ENCODE measurements at regions not wholly inside any gene's neighbourhood (a gene's known extent, or its start where the extent isn't known, plus 50 kb on each side); places are given as distances from the start of the nearest gene placed in this dataset.

DNA sequence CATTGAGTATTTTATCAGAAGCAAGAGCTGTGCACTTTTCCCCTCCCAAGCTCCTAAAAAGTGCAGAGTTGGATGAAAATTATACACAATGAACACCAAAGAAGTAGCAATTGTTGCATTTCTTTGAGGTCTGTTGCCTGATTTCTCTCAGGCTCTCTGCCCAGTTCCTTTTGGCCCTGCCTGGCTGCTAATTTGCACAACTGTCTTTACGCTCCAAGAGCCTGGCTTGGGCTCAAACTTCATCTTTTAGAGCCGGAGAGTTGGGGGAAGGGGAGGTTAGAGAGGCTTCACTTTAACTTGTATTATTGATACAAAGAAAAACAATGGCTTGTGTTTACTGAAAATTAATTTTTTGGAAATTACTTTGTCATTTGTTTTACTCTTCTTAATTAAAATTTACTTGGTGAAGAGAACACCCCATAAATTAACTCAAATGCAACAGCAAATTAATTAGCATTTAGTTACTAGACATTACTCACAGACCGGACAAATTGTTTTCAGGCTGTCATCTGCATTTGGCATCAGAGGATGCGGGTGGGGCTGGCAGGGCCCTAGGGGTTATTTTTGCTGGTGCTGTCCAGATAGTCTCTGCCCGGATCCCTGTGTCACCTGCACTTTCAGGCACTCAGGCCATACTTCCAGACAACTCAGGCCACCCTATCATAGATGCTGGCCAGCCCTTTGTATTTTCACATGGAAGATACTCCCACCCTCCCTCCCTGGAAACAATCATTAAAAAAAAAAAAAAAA, 407.3 kb downstream of the NXPE2 start:
- H3K9ac ChIP-seq (ENCODE audit: low read length), result no peak overlapping the region
- H3K23ac ChIP-seq (ENCODE audit: low read length), result no peak overlapping the region
- WGBS (ENCODE audit: extremely low coverage, insufficient coverage, low lambda C conversion rate), result no CpG with 5 or more reads among the region's 5 CpGs
- no peaks in the 10 kb centered on the region for H3K27me3 ChIP-seq (ENCODE audit: insufficient read depth, low read length, poor library complexity)
- H3K4me2 ChIP-seq (ENCODE audit: low read length), result no peak overlapping the region
- no peak overlapping the region for H4K5ac ChIP-seq (ENCODE audit: low read length)
- no peak overlapping the region for H2BK5ac ChIP-seq (ENCODE audit: low read length)
- no peak overlapping the region for H2BK120ac ChIP-seq (ENCODE audit: low read depth, low read length)
- no peaks in the 10 kb centered on the region for H3K36me3 ChIP-seq (ENCODE audit: control insufficient read depth, insufficient read depth, low read length)
- no peak for DNase-seq
- H3K18ac ChIP-seq (ENCODE audit: low read length), result no peak overlapping the region
- H4K8ac ChIP-seq (ENCODE audit: low read depth, low read length), result no peak overlapping the region
- H3K79me2 ChIP-seq (ENCODE audit: control insufficient read depth, insufficient read depth, low read length), result no peaks in the 10 kb centered on the region
- H2AK5ac ChIP-seq (ENCODE audit: low read length), result no peak overlapping the region
- no peaks in the 10 kb centered on the region for H3K79me1 ChIP-seq (ENCODE audit: low read length)
- no peak overlapping the region for H3K4me3 ChIP-seq (ENCODE audit: low read length)
- no peaks in the 10 kb centered on the region for H3K4me1 ChIP-seq (ENCODE audit: control insufficient read depth, low read depth, low read length)
- H3K27ac ChIP-seq (ENCODE audit: low read depth, low read length), result no peak overlapping the region
- no peak overlapping the region for H2BK15ac ChIP-seq (replicated peaks; ENCODE audit: low read depth)
- no peak overlapping the region for H3K56ac ChIP-seq (ENCODE audit: low read length)
- H3K4ac ChIP-seq (ENCODE audit: low read depth, low read length), result no peak overlapping the region

DNA sequence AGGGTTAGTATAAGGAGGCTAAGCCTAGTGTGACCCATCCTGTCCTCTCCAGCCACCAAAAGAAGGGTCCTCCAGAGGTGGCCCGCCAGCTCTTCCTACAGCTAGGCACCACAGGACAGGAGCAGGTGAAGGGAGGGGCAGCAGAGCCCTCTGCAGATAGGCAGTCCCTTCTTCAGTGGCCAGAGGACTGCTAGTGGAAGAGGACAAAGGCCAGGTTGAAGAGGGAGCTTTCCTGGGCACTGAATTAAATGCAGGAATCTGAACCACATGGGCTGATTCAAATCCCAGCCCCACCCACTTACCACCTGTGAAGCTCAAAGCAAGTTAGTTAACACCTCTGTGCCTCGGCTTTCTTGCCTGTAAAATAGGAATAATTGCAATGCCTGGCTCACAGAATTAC, 409.5 kb downstream of the NXPE2 start:
- Histone ChIP-seq H2BK120ac (ENCODE audit: low read depth, low read length) (no peak overlapping the region), H4K5ac (ENCODE audit: low read length) (no peak overlapping the region), H3K4me1 (ENCODE audit: control insufficient read depth, low read depth, low read length) (no peaks in the 10 kb centered on the region), H2BK15ac (replicated peaks; ENCODE audit: low read depth) (no peak overlapping the region), H3K27ac (ENCODE audit: low read depth, low read length) (no peak overlapping the region), H3K18ac (ENCODE audit: low read length) (no peak overlapping the region), H3K4ac (ENCODE audit: low read depth, low read length) (no peak overlapping the region), H3K4me2 (ENCODE audit: low read length) (no peak overlapping the region), H3K9ac (ENCODE audit: low read length) (no peak overlapping the region), H3K27me3 (ENCODE audit: insufficient read depth, low read length, poor library complexity) (no peaks in the 10 kb centered on the region), H3K79me1 (ENCODE audit: low read length) (no peaks in the 10 kb centered on the region), H2BK5ac (ENCODE audit: low read length) (no peak overlapping the region), H3K79me2 (ENCODE audit: control insufficient read depth, insufficient read depth, low read length) (no peaks in the 10 kb centered on the region), H4K8ac (ENCODE audit: low read depth, low read length) (no peak overlapping the region), H3K56ac (ENCODE audit: low read length) (no peak overlapping the region), H3K23ac (ENCODE audit: low read length) (no peak overlapping the region), H2AK5ac (ENCODE audit: low read length) (no peak overlapping the region), H3K36me3 (ENCODE audit: control insufficient read depth, insufficient read depth, low read length) (no peaks in the 10 kb centered on the region), H3K4me3 (ENCODE audit: low read length) (no peak overlapping the region)
- WGBS (ENCODE audit: extremely low coverage, insufficient coverage, low lambda C conversion rate), result no CpG with 5 or more reads among the region's 2 CpGs
- peak; percentile 13 for DNase-seq

DNA sequence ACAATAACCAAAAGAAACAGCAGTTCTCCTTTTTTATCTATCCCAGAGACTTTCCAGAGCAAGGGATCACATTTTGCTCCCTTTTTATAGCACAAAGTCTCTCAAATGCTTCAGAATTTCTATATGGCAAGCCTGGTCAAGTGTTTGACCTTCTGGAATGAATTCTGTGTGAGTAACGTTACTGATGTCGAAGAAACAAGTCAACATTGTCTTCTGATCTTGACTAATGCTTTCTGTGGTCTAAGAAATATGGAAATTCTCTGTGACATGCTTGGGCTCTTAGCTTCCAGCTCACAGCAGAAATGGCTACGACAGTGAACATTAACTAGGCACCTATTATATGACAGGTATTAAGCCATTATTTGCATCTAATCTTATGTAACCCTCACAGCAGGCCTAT, 411.7 kb downstream of the CADM1 start:
- H3K18ac ChIP-seq (ENCODE audit: low read length), result no peak overlapping the region
- no peak overlapping the region for H3K56ac ChIP-seq (ENCODE audit: low read length)
- no peak overlapping the region for H3K9ac ChIP-seq (ENCODE audit: low read length)
- no peaks in the 10 kb centered on the region for H3K79me1 ChIP-seq (ENCODE audit: low read length)
- H3K27ac ChIP-seq (ENCODE audit: low read depth, low read length), result no peak overlapping the region
- H2BK5ac ChIP-seq (ENCODE audit: low read length), result no peak overlapping the region
- H3K4me2 ChIP-seq (ENCODE audit: low read length), result no peak overlapping the region
- no peak overlapping the region for H2AK5ac ChIP-seq (ENCODE audit: low read length)
- no peaks in the 10 kb centered on the region for H3K4me1 ChIP-seq (ENCODE audit: control insufficient read depth, low read depth, low read length)
- no CpG with 5 or more reads among the region's 3 CpGs for WGBS (ENCODE audit: extremely low coverage, insufficient coverage, low lambda C conversion rate)
- H3K23ac ChIP-seq (ENCODE audit: low read length), result no peak overlapping the region
- H2BK120ac ChIP-seq (ENCODE audit: low read depth, low read length), result no peak overlapping the region
- DNase-seq, result no peak
- no peaks in the 10 kb centered on the region for H3K79me2 ChIP-seq (ENCODE audit: control insufficient read depth, insufficient read depth, low read length)
- no peak overlapping the region for H3K4ac ChIP-seq (ENCODE audit: low read depth, low read length)
- no peak overlapping the region for H4K8ac ChIP-seq (ENCODE audit: low read depth, low read length)
- no peak overlapping the region for H3K4me3 ChIP-seq (ENCODE audit: low read length)
- H3K27me3 ChIP-seq (ENCODE audit: insufficient read depth, low read length, poor library complexity), result no peaks in the 10 kb centered on the region
- H3K36me3 ChIP-seq (ENCODE audit: control insufficient read depth, insufficient read depth, low read length), result no peaks in the 10 kb centered on the region
- H4K5ac ChIP-seq (ENCODE audit: low read length), result no peak overlapping the region
- H2BK15ac ChIP-seq (replicated peaks; ENCODE audit: low read depth), result no peak overlapping the region

DNA sequence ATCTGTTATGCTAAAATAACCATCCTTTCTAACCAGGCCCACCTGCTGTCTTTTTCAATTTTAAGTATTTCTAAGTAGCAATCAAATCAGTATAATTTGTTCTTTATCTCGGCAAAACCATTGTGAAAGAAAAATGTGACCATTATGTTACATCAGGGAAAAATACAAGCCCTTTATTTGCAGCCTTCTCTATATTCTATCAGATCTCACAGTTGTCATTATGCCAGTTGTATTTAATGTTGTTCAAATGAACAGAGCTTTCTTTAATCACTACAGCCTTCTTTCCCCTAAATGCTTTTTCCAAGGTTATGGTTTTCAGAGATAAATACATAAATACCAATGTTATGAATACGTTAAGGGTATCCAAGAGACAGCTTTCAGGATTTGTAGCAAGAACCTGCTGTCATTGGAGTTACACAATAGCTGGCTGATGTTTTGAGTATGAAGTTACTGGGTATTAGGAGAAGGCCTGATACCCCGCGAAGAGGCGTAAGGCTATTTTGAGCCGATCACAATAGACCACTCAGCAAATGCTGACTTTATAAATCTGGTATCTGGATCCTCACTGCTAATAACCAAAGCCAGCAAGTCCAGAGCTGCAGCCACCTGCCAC, 406.3 kb downstream of the CADM1 start:
- no CpG with 5 or more reads among the region's 6 CpGs for WGBS (ENCODE audit: extremely low coverage, insufficient coverage, low lambda C conversion rate)
- H2BK15ac ChIP-seq (replicated peaks; ENCODE audit: low read depth), result no peak overlapping the region

DNA sequence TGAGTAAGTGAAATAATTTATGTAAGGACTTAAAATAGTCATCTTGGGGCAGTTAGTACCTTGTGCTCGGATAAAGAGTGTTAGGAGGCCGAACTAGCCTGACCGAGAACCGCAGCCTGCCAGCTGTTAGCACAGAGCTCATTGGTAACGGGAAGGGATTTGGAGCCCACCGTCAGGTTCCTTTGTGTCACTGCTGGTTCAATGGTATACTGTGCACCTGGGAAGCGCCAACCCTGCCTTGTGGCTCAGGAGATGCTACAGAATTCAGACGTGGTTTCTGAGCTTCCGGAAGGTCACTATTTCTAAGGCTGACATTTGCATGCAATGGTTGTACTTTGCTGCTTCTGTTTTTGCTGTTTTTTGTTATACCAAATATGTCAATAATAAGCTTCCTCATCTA, 403.5 kb downstream of the CADM1 start:
- H4K8ac ChIP-seq (ENCODE audit: low read depth, low read length), result no peak overlapping the region
- no peak overlapping the region for H3K27ac ChIP-seq (ENCODE audit: low read depth, low read length)
- no peak overlapping the region for H3K23ac ChIP-seq (ENCODE audit: low read length)
- H3K27me3 ChIP-seq (ENCODE audit: insufficient read depth, low read length, poor library complexity), result no peaks in the 10 kb centered on the region
- no peak overlapping the region for H3K4me3 ChIP-seq (ENCODE audit: low read length)
- H3K18ac ChIP-seq (ENCODE audit: low read length), result no peak overlapping the region
- H3K4ac ChIP-seq (ENCODE audit: low read depth, low read length), result no peak overlapping the region
- H3K4me1 ChIP-seq (ENCODE audit: control insufficient read depth, low read depth, low read length), result no peaks in the 10 kb centered on the region
- no peaks in the 10 kb centered on the region for H3K79me1 ChIP-seq (ENCODE audit: low read length)
- no peak overlapping the region for H3K4me2 ChIP-seq (ENCODE audit: low read length)
- H4K5ac ChIP-seq (ENCODE audit: low read length), result no peak overlapping the region
- WGBS (ENCODE audit: extremely low coverage, insufficient coverage, low lambda C conversion rate), result no CpG with 5 or more reads among the region's 9 CpGs
- no peak overlapping the region for H2BK15ac ChIP-seq (replicated peaks; ENCODE audit: low read depth)
- no peaks in the 10 kb centered on the region for H3K79me2 ChIP-seq (ENCODE audit: control insufficient read depth, insufficient read depth, low read length)
- DNase-seq, result no peak
- H2BK5ac ChIP-seq (ENCODE audit: low read length), result no peak overlapping the region
- H2BK120ac ChIP-seq (ENCODE audit: low read depth, low read length), result no peak overlapping the region
- no peak overlapping the region for H2AK5ac ChIP-seq (ENCODE audit: low read length)
- no peak overlapping the region for H3K56ac ChIP-seq (ENCODE audit: low read length)
- no peaks in the 10 kb centered on the region for H3K36me3 ChIP-seq (ENCODE audit: control insufficient read depth, insufficient read depth, low read length)
- no peak overlapping the region for H3K9ac ChIP-seq (ENCODE audit: low read length)

More for the DNA sequence above, 406.3 kb downstream of the CADM1 start:
- Histone ChIP-seq H3K56ac (ENCODE audit: low read length) (no peak overlapping the region), H4K8ac (ENCODE audit: low read depth, low read length) (no peak overlapping the region), H3K23ac (ENCODE audit: low read length) (no peak overlapping the region), H3K4me1 (ENCODE audit: control insufficient read depth, low read depth, low read length) (no peaks in the 10 kb centered on the region), H3K4me3 (ENCODE audit: low read length) (no peak overlapping the region), H3K9ac (ENCODE audit: low read length) (no peak overlapping the region), H2BK120ac (ENCODE audit: low read depth, low read length) (no peak overlapping the region), H3K79me2 (ENCODE audit: control insufficient read depth, insufficient read depth, low read length) (no peaks in the 10 kb centered on the region), H3K18ac (ENCODE audit: low read length) (no peak overlapping the region), H3K27ac (ENCODE audit: low read depth, low read length) (no peak overlapping the region), H3K4me2 (ENCODE audit: low read length) (no peak overlapping the region), H3K4ac (ENCODE audit: low read depth, low read length) (no peak overlapping the region), H3K79me1 (ENCODE audit: low read length) (no peaks in the 10 kb centered on the region), H4K5ac (ENCODE audit: low read length) (no peak overlapping the region), H2AK5ac (ENCODE audit: low read length) (no peak overlapping the region), H3K27me3 (ENCODE audit: insufficient read depth, low read length, poor library complexity) (no peaks in the 10 kb centered on the region), H2BK5ac (ENCODE audit: low read length) (no peak overlapping the region), H3K36me3 (ENCODE audit: control insufficient read depth, insufficient read depth, low read length) (no peaks in the 10 kb centered on the region)
- DNase-seq, result no peak

DNA sequence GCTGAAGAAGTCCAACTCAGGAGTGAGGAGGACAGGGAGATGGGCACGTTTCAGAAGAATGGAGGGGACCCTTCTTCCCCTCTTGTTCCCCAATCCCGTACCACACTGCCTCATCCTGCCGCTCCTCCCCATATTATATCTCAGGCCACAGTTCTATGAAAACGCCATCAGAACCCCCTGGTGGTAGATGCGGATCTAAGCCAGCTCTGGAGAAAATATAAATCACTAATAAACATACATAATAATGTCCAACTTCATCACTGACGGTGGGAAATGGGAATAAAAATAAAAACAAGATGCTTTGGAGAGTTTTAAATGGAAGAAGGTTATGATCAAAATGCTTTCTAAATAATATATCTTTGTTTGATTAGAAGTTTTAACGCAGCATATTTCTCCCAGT, 400.3 kb downstream of the CADM1 start:
- H2AK5ac ChIP-seq (ENCODE audit: low read length), result no peak overlapping the region
- no peak overlapping the region for H2BK15ac ChIP-seq (replicated peaks; ENCODE audit: low read depth)
- H3K56ac ChIP-seq (ENCODE audit: low read length), result no peak overlapping the region
- H3K36me3 ChIP-seq (ENCODE audit: control insufficient read depth, insufficient read depth, low read length), result no peaks in the 10 kb centered on the region
- H3K23ac ChIP-seq (ENCODE audit: low read length), result no peak overlapping the region
- H3K18ac ChIP-seq (ENCODE audit: low read length), result no peak overlapping the region
- no peak overlapping the region for H3K4ac ChIP-seq (ENCODE audit: low read depth, low read length)
- H2BK5ac ChIP-seq (ENCODE audit: low read length), result no peak overlapping the region
- no peak overlapping the region for H3K4me2 ChIP-seq (ENCODE audit: low read length)
- no peak for DNase-seq
- H3K4me1 ChIP-seq (ENCODE audit: control insufficient read depth, low read depth, low read length), result no peaks in the 10 kb centered on the region
- H3K27ac ChIP-seq (ENCODE audit: low read depth, low read length), result no peak overlapping the region
- H3K9ac ChIP-seq (ENCODE audit: low read length), result no peak overlapping the region
- H3K4me3 ChIP-seq (ENCODE audit: low read length), result no peak overlapping the region
- H3K79me1 ChIP-seq (ENCODE audit: low read length), result no peaks in the 10 kb centered on the region
- H3K79me2 ChIP-seq (ENCODE audit: control insufficient read depth, insufficient read depth, low read length), result no peaks in the 10 kb centered on the region
- no peak overlapping the region for H4K8ac ChIP-seq (ENCODE audit: low read depth, low read length)
- no CpG with 5 or more reads among the region's 7 CpGs for WGBS (ENCODE audit: extremely low coverage, insufficient coverage, low lambda C conversion rate)
- no peak overlapping the region for H4K5ac ChIP-seq (ENCODE audit: low read length)
- H2BK120ac ChIP-seq (ENCODE audit: low read depth, low read length), result no peak overlapping the region
- H3K27me3 ChIP-seq (ENCODE audit: insufficient read depth, low read length, poor library complexity), result no peaks in the 10 kb centered on the region
